ENCODE measurements at regions not wholly inside any gene's neighbourhood (a gene's known extent, or its start where the extent isn't known, plus 50 kb on each side); places are given as distances from the start of the nearest gene placed in this dataset.

DNA sequence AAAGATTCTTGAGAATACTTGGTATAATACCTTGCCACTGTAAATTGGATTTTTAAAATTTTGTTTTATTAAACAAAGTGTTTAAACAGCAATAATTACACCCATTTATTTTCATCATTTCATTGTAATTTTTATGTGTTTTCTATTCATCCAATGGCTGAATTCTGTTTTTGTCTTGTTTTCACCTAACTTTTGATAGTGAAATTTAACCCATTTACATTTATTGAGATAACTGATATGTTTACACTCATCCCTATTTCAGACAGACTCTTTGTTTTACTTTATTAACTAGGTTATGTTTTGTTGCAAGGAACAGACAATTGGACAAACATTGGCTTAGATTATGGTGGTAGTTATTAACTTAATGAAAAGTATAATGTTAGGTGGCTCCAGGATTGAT is 113.1 kb upstream of the REG3A start:
- peaks cover 0 to 5% (median 3%) of the 10 kb centered on the region in 4 donors for H3K9me3 ChIP-seq (ENCODE audit: control insufficient read depth in 4 of 4, insufficient read depth in 3 of 4, low read length in 3 of 4)
- H3K4me1 ChIP-seq (ENCODE audit: control insufficient read depth in 5 of 5, insufficient read depth in 5 of 5, low read length in 5 of 5) = no peaks in the 10 kb centered on the region
- no peak overlapping the region for H3K4me3 ChIP-seq
- ATAC-seq (ENCODE audit: insufficient read depth, low FRiP score) (no peak), DNase-seq (no peak)
- no peak overlapping the region for H3K27ac ChIP-seq (ENCODE audit: low read depth in 1 of 2, low read length in 1 of 2)
- no peak overlapping the region for H3K9ac ChIP-seq (ENCODE audit: insufficient read depth in 1 of 2, low read length in 2 of 2)
- TF ChIP-seq, protein P1, sequence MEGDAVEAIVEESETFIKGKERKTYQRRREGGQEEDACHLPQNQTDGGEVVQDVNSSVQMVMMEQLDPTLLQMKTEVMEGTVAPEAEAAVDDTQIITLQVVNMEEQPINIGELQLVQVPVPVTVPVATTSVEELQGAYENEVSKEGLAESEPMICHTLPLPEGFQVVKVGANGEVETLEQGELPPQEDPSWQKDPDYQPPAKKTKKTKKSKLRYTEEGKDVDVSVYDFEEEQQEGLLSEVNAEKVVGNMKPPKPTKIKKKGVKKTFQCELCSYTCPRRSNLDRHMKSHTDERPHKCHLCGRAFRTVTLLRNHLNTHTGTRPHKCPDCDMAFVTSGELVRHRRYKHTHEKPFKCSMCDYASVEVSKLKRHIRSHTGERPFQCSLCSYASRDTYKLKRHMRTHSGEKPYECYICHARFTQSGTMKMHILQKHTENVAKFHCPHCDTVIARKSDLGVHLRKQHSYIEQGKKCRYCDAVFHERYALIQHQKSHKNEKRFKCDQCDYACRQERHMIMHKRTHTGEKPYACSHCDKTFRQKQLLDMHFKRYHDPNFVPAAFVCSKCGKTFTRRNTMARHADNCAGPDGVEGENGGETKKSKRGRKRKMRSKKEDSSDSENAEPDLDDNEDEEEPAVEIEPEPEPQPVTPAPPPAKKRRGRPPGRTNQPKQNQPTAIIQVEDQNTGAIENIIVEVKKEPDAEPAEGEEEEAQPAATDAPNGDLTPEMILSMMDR (IDR thresholded peaks at IDR 0.05; ENCODE audit: control extremely low read depth, extremely low read depth) = no peak
- H3K36me3 ChIP-seq (ENCODE audit: control insufficient read depth in 4 of 4, insufficient read depth in 4 of 4, low read length in 4 of 4) = no peaks in the 10 kb centered on the region
- no peaks in the 10 kb centered on the region for H3K27me3 ChIP-seq (ENCODE audit: control insufficient read depth in 3 of 3, insufficient read depth in 3 of 3, low read length in 2 of 3)

DNA sequence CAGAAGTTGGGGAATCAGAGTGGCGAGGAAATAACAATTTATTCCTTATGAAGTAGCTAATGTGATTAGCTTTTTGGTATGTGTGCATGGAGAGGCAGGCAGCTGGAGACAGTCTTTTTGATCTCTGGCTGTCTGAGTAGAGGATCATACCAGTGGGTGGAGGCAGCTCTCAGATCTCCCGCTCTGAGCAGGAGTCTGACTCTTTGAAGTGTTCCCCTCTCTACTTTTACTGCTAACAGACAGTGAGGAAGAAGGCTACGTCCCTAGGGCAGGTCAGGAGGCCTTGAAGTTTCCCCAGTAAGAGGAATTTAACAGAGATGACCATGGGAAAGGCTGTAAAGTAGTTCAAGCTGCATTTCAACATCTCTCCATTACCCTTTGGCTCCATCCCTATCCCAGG is 111.9 kb upstream of the REG3A start:
- H3K9me3 ChIP-seq (ENCODE audit: control insufficient read depth in 4 of 4, insufficient read depth in 3 of 4, low read length in 3 of 4) = peaks cover 0 to 5% (median 3%) of the 10 kb centered on the region in 4 donors
- no peaks in the 10 kb centered on the region for H3K36me3 ChIP-seq (ENCODE audit: control insufficient read depth in 4 of 4, insufficient read depth in 4 of 4, low read length in 4 of 4)
- DNase-seq (no peak), ATAC-seq (ENCODE audit: insufficient read depth, low FRiP score) (no peak)
- no peak overlapping the region for H3K4me3 ChIP-seq
- TF ChIP-seq, protein P1 (IDR thresholded peaks at IDR 0.05; ENCODE audit: control extremely low read depth, extremely low read depth) = no peak
- no peaks in the 10 kb centered on the region for H3K4me1 ChIP-seq (ENCODE audit: control insufficient read depth in 5 of 5, insufficient read depth in 5 of 5, low read length in 5 of 5)
- 47 to 48% methylated on average over 3 of the region's 3 CpGs for WGBS, 2 donors
- no peak overlapping the region for H3K27ac ChIP-seq (ENCODE audit: low read depth in 1 of 2, low read length in 1 of 2)
- no peaks in the 10 kb centered on the region for H3K27me3 ChIP-seq (ENCODE audit: control insufficient read depth in 3 of 3, insufficient read depth in 3 of 3, low read length in 2 of 3)
- no peak overlapping the region for H3K9ac ChIP-seq (ENCODE audit: insufficient read depth in 1 of 2, low read length in 2 of 2)

DNA sequence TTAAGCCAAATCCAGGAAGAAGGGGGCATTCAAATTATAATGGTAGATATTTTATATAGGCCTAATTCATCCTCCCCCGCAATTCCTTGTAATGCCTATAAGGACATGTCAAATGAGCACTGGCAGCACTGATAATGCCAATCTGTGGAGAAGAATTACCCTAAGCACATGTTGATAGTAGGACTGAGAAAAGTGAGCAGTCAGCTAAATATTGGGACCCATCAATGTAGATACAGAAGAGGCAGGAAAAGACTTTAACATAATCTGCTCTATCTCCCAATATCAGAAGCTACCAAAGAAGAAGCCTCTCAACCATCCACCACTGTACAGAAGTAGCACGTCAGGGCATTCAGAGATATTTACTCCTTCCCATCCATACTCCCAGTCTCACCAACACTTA is 101.3 kb upstream of the REG3A start:
- no peak for DNase-seq
- Histone ChIP-seq H3K4me3 (no peak overlapping the region), H3K36me3 (ENCODE audit: control insufficient read depth in 4 of 4, insufficient read depth in 4 of 4, low read length in 4 of 4) (no peaks in the 10 kb centered on the region), H3K4me1 (ENCODE audit: control insufficient read depth in 5 of 5, insufficient read depth in 5 of 5, low read length in 5 of 5) (no peaks in the 10 kb centered on the region), H3K9me3 (ENCODE audit: control insufficient read depth in 4 of 4, insufficient read depth in 3 of 4, low read length in 3 of 4) (no peaks in the 10 kb centered on the region), H3K27me3 (ENCODE audit: control insufficient read depth in 3 of 3, insufficient read depth in 3 of 3, low read length in 2 of 3) (no peaks in the 10 kb centered on the region), H3K27ac (ENCODE audit: low read depth in 1 of 2, low read length in 1 of 2) (no peak overlapping the region), H3K9ac (ENCODE audit: insufficient read depth in 1 of 2, low read length in 2 of 2) (no peak overlapping the region)
- ATAC-seq (ENCODE audit: insufficient read depth, low FRiP score) = no peak
- TF ChIP-seq, protein P1 (IDR thresholded peaks at IDR 0.05; ENCODE audit: control extremely low read depth, extremely low read depth) = no peak
- WGBS, 2 donors = 89 to 96% methylated on average over 2 of the region's 2 CpGs

DNA sequence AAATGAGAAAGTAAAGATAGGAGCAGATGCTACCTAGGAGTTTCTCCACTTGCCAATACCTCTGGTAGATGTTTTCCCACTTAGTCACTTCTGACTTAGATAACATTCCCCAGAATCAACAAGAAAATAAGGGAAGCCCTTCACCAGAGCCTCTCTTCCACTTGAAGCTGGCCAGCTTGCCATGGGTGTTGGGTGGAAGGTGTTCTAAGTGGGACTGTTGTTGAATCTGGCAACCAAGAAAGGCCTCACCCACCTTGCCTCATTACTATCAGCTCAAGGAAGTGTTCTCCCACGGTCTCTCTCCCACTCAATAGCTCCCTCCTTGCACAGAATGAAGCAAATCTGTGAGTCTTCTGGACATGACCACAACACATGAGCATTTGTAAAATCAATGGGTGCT is 100.4 kb upstream of the REG3A start:
- H3K4me1 ChIP-seq (ENCODE audit: control insufficient read depth in 5 of 5, insufficient read depth in 5 of 5, low read length in 5 of 5) = no peaks in the 10 kb centered on the region
- no peak overlapping the region for H3K27ac ChIP-seq (ENCODE audit: low read depth in 1 of 2, low read length in 1 of 2)
- H3K4me3 ChIP-seq = no peak overlapping the region
- 55 to 58% methylated on average over 1 of the region's 1 CpG for WGBS, 2 donors
- ATAC-seq (ENCODE audit: insufficient read depth, low FRiP score) (no peak), DNase-seq (no peak)
- H3K9ac ChIP-seq (ENCODE audit: insufficient read depth in 1 of 2, low read length in 2 of 2) = no peak overlapping the region
- TF ChIP-seq, protein P1 (IDR thresholded peaks at IDR 0.05; ENCODE audit: control extremely low read depth, extremely low read depth) = no peak
- H3K27me3 ChIP-seq (ENCODE audit: control insufficient read depth in 3 of 3, insufficient read depth in 3 of 3, low read length in 2 of 3) = no peaks in the 10 kb centered on the region
- H3K9me3 ChIP-seq (ENCODE audit: control insufficient read depth in 4 of 4, insufficient read depth in 3 of 4, low read length in 3 of 4) = no peaks in the 10 kb centered on the region
- no peaks in the 10 kb centered on the region for H3K36me3 ChIP-seq (ENCODE audit: control insufficient read depth in 4 of 4, insufficient read depth in 4 of 4, low read length in 4 of 4)
